Hypothalamus (tissue), 51 donors: ENCODE measurements at regions not wholly inside any gene's neighbourhood (a gene's known extent, or its start where the extent isn't known, plus 50 kb on each side); places are given as distances from the start of the nearest gene placed in this dataset.
A peak's percentile ranks its signal among the peaks of the same experiment; 100 is the strongest.
"Not testable (repeated sequence)": the region's sequence is repeated elsewhere in the genome, so short reads cannot be mapped to it uniquely, and the experiment has no call there.

Source experiments
- DNase-seq, 51 donors: peaks; one replicate each; lab custom pipeline; 2025; lab: John Stamatoyannopoulos, UW

DNA sequence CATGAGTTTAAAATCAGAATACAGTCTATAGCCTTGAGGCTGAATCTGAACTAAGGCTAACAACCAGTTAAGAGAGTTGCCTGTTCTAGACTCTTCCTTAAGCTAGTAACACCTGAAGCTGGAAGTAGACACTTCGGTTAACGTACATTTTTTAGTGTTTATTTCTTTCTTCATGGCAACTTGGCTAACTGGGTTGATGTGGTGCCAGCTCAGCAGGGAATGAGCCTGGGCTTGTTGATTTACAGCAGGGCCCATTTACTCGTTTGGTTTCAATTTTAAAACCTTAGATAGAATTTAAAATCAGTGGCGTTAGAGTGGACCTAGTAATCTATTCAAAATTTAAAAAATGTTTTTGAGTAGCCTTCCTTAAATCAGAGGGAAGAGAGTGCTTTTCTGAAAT lies 137.6 kb upstream of the ESX1 start:
- no peak for DNase-seq

DNA sequence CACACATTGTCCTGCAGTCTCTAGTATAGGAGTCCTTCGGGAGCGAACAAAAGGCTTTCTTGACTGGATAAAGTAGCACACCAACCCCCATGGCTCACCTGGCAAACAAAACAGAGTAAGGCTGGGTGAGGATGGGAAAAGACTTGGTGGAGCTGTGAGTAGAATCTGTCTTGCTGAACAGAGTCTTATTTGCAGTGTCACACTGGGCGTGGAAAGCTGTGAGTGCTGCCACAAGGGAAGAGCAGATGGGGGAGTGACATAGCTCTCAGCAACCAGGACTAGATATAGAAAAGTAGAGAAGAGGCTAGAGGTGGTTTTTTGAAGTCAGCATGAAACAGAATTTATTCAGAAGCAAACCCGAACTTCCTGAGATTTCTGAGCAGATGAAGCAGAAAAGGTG lies 137.2 kb upstream of the ESX1 start:
- DNase-seq = no peak

DNA sequence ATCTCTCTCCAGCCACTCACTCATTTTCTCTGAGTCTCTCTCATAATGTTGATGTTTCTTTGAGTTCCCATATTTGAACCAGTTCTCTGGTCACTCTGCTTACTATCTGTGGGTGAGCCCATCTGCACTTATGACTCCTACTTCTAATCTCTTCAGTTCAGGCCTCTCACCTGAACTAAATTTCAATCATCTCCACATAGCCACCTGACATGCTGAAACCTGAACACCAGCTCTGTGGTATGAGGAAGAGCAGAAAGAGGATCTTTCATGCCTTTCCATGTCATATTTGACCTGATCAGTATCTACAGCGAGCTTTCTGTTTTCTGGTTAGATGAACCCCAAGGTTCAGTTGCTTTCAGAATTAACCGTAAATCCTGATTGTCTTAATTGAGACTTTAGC lies 122.2 kb upstream of the ESX1 start:
- no peak for DNase-seq

DNA sequence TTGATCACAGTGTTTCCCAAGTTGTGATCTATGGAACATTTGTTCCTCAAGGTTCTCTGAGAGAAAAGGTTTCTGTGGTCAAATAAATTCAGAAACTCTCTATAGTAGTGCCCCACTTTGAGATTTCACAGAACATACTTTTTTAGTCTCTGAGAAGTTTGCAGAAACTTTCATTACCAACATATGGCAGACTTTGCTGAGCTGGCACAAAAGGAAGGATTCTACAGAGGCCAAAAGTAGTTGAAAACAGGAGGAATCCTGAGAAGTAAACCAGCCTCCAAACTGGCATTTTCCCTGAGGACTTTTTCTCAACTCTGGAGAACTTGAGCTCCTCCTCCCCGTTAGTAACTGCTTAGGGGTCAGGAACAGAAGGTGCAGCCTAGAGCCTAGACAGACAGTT lies 117.8 kb upstream of the ESX1 start:
- DNase-seq = no peak

DNA sequence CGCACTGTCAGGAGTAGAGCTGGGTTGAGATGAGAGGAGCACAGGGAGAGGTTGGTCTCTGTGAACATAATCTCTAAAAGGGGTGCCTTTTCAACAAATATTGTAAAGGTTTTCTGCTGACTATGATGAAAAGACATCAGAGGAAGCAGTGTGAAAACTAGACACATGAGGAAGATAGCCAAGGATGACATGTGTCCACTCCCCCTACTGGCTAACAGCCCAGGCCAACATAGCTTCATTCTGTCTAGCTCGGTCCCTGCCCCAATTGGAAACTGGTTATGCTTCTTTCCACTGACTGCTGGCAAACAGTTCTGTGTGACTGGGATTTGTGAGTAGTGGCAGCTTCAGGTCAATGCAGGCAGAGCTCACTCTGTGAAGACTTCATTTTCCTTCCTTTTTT lies 115.4 kb upstream of the ESX1 start:
- peak in 3 of 51 donors; percentile 1 to 2 (median 1) for DNase-seq

DNA sequence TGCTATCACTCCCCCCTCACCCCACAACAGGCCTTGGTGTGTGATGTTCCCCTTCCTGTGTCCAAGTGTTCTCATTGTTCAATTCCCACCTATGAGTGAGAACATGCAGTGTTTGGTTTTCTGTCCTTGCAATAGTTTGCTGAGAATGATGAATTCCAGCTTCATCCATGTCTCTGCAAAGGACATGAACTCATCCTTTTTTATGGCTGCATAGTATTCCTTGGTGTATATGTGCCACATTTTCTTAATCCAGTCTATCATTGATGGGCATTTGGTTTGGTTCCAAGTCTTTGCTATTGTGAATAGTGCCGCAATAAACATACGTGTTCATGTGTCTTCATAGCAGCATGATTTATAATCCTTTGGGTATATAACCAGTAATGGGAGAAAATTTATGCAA lies 106.0 kb upstream of the ESX1 start:
- not testable (repeated sequence) for DNase-seq

DNA sequence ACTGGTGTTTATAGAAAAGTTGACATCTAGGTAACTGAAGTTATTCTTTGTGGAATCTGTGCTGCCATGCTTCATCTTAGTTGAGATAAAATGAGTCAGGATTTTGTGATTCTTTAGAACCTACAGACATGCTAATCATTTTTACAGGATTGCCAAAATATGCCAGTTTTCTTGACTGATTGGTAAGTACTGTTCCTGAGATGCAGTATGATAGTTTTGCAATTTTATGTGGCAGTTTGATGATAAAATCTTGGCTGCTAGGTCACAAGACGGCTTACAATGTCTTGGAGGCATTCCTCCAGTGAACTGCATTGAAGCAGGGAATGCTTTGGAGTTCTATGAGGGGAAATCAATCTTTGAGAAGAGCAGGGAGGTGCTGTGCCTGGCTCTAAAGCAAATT lies 104.4 kb upstream of the ESX1 start:
- DNase-seq = no peak

DNA sequence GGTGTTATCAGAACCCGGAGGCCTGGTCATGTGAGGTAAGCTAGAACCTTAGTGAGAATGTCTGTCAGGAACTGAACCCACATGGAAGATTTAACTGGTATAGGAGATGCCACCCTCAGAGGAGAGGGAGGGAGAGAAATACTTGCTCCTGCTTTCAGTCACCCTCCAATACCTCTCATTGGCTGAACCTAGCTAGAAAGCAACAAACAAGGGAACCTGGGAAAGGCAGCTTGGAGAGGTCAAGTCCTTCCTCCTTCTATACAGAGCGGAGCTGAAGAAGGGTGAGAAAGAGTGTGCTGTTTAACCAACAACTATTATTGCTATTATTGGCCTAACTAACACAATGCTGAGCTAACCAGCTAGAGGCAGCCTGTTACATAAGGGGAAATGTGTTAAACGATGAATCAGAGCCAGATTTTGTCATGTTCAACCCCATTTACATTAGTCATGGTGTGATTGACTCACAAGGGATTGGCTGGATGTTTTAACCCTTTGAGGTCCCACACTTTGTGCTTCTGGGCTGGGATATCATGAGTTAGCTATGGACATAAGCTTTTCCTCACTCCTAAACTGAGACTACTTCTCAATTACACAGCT lies 96.5 kb upstream of the ESX1 start:
- DNase-seq = peak in 2 of 51 donors; percentile 0 to 4

DNA sequence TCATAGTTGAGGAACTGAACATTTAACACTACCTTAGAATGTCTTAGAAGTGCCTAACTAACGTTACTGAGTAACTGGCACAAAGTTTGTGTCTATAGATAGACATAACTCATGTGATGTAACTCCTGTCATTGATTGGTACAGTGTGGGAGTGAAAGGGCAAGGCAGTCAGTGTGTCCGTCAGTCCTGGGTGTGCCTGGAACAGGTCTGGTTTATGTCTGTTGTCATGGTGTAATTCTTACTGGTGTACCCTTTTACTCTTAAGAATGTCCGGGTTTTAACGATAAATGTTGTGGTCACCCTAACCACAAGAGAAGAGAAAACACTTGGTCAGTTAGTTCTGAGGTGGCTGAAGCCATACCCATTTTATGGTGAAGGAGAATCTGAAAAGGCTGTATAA lies 93.1 kb upstream of the ESX1 start:
- DNase-seq = no peak

DNA sequence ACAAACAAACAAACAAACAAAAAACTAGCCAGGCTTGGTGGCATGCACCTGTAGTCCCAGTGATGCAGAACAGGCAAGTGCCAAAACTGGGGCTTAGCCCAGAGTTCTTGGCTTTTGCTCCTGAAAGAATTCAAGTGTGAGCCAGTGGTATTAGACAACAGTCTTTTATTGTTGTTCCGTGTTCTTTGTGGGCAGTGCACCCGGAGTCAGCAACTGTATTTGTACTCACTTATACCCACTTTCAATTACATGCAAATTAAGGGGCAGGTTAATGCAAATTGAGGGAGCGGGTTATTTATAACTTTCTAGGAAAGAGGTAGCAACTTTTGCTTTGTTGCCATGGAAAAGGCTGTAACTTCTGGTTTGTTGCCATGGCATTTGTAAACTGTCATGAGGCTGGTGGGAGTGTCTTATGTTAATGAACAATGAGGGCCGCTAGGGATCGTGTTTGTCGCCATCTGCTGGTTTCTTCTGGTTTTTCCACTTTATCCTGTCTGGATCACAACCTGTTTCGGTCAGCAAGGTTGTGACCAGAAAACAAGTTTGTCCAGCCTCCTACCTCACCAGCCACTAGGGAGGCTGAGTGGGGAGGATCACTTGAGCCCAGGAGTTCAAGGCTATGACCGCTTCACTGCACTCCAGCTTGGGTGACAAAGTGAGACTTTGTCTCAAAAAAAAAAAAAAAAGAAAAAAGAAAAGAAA lies 88.8 kb upstream of the ESX1 start:
- peak in 19 of 51 donors; percentile 0 to 29 (median 1) for DNase-seq

DNA sequence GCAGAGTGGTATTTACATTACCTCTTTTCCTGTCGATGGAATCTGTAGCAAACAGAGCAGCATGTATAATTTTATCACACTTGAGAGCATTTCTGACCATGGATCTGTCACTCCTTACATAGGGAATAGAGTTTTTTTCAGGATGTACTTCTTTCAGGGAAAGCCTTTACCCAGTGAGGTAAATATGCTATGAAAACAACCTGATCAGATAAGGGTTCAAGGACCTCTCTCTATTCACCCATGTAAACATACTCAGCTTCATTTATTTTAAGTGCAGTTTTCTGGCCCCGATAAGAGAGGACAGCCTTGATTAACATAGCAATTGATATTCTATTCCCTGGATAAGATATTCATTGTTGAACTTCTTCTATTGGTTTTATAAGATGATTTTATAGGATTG lies 87.3 kb upstream of the ESX1 start:
- no peak for DNase-seq

DNA sequence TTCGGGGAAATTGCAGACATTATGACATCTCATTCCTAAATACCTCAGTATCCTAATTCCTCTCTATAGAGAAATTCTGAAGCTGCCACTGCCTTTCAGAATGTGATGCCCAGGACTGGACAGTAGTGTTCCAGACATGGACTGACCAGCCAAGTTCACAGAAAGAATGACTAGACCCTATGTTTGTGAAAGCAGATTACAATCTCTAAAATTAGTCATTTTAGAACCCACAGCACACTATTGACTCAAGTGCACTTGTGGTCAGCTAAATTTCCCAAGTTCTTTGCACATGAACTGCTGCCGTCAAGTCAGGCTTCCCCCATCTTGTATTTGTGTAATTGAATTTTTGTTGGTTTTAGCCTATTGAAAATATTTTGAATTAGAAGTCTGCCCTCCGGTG lies 81.0 kb upstream of the ESX1 start:
- DNase-seq = no peak

DNA sequence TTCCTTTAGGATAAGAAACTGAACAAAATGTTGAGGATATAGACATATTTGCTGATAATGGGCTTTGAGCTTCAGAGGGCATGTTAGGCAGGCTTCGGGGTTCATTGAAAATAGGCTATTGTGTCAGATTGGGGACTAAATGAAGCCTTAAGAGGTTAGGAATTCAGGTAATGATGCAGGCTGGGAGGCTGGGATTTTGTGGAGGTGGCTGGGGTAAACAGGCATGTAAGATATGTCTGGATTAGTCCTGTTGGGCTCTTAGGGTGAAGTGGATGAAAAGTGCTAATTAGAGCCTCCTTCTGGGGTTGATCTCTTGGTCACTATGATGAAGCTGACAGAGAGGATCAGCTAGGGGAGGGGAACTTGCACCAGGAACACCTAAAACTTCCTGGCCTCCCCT lies 80.2 kb upstream of the ESX1 start:
- DNase-seq = no peak

DNA sequence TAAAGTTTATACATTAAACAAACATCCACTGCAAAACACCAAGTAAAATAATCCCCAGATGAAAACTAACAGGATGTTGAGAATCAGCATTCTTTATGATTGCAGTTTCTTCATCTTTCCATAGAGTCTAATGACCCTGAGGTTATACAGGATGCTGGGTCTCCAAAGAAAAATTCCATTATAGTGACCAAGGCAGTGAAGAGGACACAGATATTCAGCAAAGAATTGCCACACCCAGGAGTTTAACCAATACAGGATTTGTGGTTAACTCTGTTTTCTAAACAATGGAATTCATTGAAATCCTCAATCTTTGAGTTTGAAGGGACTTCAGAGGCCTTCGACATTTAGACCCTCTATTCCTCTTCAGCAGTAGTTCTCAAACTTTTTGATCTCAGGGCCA lies 76.2 kb upstream of the ESX1 start:
- DNase-seq = no peak

DNA sequence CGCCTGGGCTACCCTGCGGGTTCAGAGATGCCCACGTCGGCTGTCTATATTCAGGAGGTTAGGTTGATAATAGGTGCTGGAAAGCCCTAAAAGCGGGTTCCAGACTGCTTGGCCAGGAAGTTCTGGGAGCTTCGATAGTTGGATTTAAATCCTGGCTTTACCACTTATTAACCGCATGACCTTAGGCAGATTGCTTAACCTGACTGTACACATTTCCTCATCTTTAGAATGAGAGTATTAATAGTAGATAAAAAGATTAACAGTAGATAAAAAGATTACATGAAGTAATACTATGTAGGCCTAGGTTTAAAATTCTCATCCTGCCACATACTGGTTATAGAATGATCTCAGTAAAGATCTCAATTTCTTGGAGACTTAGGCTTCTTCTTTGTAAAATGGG lies 75.0 kb upstream of the ESX1 start:
- DNase-seq = no peak

DNA sequence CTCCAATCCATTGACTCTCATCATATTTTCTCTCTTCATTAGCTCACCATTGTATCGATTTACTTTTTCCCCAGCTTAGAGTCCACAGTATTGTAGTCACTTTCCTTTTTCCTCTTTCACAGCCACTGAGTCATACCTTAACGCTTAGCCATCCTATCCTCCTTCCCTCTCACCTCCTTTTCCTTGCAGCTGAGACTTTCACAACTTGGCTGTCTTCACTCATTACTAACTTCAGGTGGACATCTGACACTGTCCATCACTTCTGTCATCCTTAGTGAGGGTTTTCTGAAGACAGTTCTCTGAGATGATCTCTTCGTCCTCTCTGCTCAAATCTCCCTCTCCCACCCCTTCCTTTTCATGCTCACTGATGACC lies 70.5 kb upstream of the ESX1 start:
- DNase-seq = no peak

DNA sequence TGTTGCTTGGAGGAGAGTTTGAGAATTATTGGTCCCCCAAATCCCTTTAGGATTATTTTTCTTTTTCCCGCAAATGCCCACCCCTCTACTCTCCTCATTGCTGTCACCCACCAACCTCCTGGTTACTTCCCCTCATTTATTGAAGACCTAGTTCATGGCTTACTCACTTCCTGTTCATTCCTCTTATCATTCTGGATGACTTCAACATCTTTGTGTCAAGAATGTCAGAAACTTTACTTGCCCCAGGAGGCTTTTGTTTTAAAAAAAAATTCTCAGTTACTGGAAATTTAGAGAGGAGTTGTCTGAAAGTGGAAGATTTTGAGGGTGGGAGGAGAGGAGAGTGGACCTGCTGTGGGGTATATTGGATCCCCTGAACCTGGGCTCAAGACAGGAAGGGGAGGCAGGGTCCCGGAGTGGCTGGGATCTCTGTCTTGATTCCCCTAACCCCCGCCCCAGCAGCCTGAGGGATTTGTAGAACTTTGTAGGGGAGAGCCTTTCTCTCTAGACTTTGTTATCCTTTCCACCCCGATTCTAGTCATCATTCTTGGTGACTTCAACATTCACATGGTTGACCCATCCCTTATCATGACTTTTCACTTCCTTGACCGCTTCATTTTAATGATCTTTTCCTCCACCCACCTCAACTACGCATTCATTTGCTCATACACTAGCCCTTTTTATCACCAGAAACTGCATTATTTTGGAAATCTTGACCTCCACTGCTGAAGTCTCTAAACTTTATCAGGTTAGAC lies 69.9 kb upstream of the ESX1 start:
- no peak for DNase-seq

DNA sequence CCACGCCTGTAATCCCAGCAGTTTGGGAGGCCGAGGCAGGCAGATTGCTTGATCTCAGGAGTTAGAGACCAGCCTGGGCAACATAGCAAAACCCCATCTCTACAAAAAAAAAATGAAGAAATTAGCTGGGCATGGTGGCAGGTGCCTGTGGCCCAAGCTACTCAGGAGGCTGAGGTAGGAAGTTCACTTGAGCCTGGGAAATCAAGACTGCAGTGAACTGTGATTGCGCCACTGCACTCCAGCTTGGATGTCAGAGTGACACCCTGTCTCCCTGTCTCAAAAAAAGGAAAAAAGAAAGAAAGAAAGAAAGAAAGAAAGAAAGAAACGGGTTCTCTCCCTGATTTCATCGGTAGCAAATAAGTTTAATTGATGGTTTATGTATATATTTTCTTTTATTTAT lies 64.6 kb upstream of the ESX1 start:
- no peak for DNase-seq

DNA sequence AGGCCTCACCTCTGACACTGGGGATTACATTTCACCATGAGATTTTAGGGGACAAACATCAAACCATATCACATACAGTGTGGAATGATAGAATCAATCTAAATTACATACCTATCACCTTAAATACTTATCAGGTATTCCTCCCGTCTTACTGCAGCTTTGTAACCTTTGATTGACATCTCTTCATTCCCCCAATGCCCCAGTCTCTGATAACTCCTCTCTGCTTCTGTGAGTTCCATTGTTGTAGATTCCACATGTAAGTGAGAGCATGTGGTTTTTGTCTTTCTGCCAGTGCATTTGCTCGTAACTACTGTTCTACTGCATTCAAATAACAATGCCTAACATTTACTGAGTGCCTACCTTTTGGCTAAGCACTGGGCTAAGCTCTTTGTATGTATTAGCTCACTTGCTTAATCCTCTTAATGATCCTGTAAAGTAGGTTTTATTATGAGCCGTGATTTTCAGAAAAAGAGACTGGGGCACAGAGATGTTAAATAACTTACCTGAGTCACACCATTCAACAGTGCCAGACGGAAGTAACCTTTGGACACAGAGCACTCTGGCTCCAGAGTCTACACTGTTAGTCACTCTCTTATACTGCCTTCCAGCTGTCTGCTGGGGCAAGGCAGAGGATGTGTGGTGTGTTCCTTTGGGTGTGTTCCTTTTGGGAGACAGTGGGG lies 63.7 kb upstream of the ESX1 start:
- DNase-seq = no peak

DNA sequence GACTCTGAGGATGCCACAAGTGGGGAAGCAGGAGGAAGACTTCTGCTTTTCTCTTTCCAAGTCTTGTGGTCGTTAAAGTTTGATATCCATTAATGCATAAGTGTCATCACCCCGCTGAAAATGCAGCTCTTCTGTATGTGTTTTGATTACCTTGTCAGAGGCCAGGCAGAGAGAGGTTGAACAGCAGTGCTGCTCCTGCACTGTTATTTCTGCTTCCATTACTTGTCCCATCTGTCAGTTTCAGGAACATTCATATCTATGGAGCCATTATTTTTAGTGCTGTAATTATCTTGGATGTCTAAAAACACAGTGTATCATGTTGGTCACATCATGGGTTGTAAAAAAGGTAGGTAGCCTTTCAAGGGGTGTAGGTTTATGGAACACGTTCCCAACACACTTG lies 62.0 kb upstream of the ESX1 start:
- no peak for DNase-seq

DNA sequence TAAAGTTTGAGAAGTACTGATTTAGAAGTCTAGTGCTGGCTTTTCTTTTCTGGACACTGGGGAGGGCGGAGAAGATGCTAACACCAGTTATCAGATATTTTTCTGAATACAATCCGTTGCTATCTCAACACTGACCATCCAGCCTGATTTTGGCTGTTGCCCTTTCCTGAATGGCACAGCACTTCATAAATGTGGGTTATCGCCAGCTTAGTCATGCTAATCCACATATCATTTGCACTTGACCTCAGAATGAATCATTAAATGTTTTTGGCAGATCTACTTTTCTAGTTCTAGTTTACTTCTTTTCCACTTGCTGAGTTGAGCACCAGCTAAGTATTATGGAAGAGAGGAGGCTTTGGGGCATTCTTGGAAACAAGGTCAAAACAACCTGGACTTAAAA lies 60.8 kb upstream of the ESX1 start:
- no peak for DNase-seq
